ENCODE measurements at regions not wholly inside any gene's neighbourhood (a gene's known extent, or its start where the extent isn't known, plus 50 kb on each side); places are given as distances from the start of the nearest gene placed in this dataset.
"Not testable (repeated sequence)": the region's sequence is repeated elsewhere in the genome, so short reads cannot be mapped to it uniquely, and the experiment has no call there.

- no peak for DNase-seq
Measured at GRCh38 chr16:80114699-80115098, 426.1 kb upstream of the DYNLRB2 start.

- no peak for DNase-seq
Measured at GRCh38 chr16:80113873-80114574, 426.8 kb upstream of the DYNLRB2 start.

- DNase-seq, result no peak
Measured at GRCh38 chr16:80109581-80109980, 431.2 kb upstream of the DYNLRB2 start.

GRCh38 chr16:80107900-80108299 lies 432.9 kb upstream of the DYNLRB2 start:
- DNase-seq, result no peak

GRCh38 chr16:80105751-80106150 lies 435.0 kb upstream of the DYNLRB2 start:
- DNase-seq, result no peak

GRCh38 chr16:80105160-80105559 lies 435.6 kb upstream of the DYNLRB2 start:
- no peak for DNase-seq

GRCh38 chr16:80104401-80104800 lies 436.4 kb upstream of the DYNLRB2 start:
- DNase-seq, result no peak

GRCh38 chr16:80103463-80103862 lies 437.3 kb upstream of the DYNLRB2 start:
- DNase-seq, result no peak

GRCh38 chr16:80100846-80101451 lies 439.8 kb upstream of the DYNLRB2 start:
- no peak for DNase-seq

- no peak for DNase-seq
Measured at GRCh38 chr16:80100186-80100585, 440.6 kb upstream of the DYNLRB2 start.

- no peak for DNase-seq
Measured at GRCh38 chr16:80097098-80097497, 443.7 kb upstream of the DYNLRB2 start.

GRCh38 chr16:80092681-80093080 lies 448.1 kb upstream of the DYNLRB2 start:
- no peak for DNase-seq

- not testable (repeated sequence) for DNase-seq
Measured at GRCh38 chr16:80091453-80091852, 449.3 kb upstream of the DYNLRB2 start.

GRCh38 chr16:80085606-80086005 lies 455.2 kb upstream of the DYNLRB2 start:
- DNase-seq, result no peak

GRCh38 chr16:80084614-80085013 lies 456.2 kb upstream of the DYNLRB2 start:
- no peak for DNase-seq

- DNase-seq, result no peak
Measured at GRCh38 chr16:80084163-80084562, 456.6 kb upstream of the DYNLRB2 start.

GRCh38 chr16:80082906-80083305 lies 457.9 kb upstream of the DYNLRB2 start:
- no peak for DNase-seq

- no peak for DNase-seq
Measured at GRCh38 chr16:80081846-80082245, 458.9 kb upstream of the DYNLRB2 start.

- DNase-seq, result no peak
Measured at GRCh38 chr16:80080287-80080851, 460.4 kb upstream of the DYNLRB2 start.

GRCh38 chr16:80079072-80079471 lies 461.7 kb upstream of the DYNLRB2 start:
- DNase-seq, result no peak

- no peak for DNase-seq
Measured at GRCh38 chr16:80077696-80078095, 463.1 kb upstream of the DYNLRB2 start.

GRCh38 chr16:80074329-80074728 lies 466.5 kb upstream of the DYNLRB2 start:
- DNase-seq, result no peak

- no peak for DNase-seq
Measured at GRCh38 chr16:80071964-80072456, 468.8 kb upstream of the DYNLRB2 start.

All from stimulated activated CD4-positive, alpha-beta T cell treated with anti-CD3 and anti-CD28 coated beads, Interleukin-4, amount 100 ng/mL, for 4 hours (primary cell).